Mesothelial cell of epicardium (in vitro differentiated cells): ENCODE measurements at regions not wholly inside any gene's neighbourhood (a gene's known extent, or its start where the extent isn't known, plus 50 kb on each side); places are given as distances from the start of the nearest gene placed in this dataset.
A peak's percentile ranks its signal among the peaks of the same experiment; 100 is the strongest.
"Not testable (repeated sequence)": the region's sequence is repeated elsewhere in the genome, so short reads cannot be mapped to it uniquely, and the experiment has no call there.

Experiments
- DNase-seq, 2 experiments: peaks; one replicate each; pipeline ENCODE4 v3.0.0; 2021; ENCODE audit warnings: low spot score in 2 of 2; ENCODE audit not compliant: unreplicated experiment in 2 of 2
- H3K27ac Mint-ChIP-seq: 2 replicates; pipeline ENCODE4 v1.8.0; 2021; ENCODE audit warnings: mixed read lengths
- H3K27me3 Mint-ChIP-seq: 2 replicates; pipeline ENCODE4 v1.8.0; 2021; ENCODE audit warnings: low read depth, mixed read lengths
- H3K36me3 Mint-ChIP-seq: 2 replicates; pipeline ENCODE4 v1.8.0; 2021; ENCODE audit warnings: mixed read lengths
- H3K4me1 Mint-ChIP-seq: 2 replicates; pipeline ENCODE4 v1.8.0; 2021; ENCODE audit warnings: mixed read lengths
- H3K4me3 Mint-ChIP-seq: 2 replicates; pipeline ENCODE4 v1.8.0; 2021; ENCODE audit warnings: mild to moderate bottlenecking, moderate library complexity, mixed read lengths
- H3K9me3 Mint-ChIP-seq: 2 replicates; pipeline ENCODE4 v1.8.0; 2021; ENCODE audit warnings: mixed read lengths
- TF ChIP-seq, protein P1 (sequence below): fragments of 200-600 bp; sonication (generic); IDR thresholded peaks from one replicate; pipeline ENCODE4 v1.5.0; 2021; ENCODE audit warnings: antibody characterized with exemption; ENCODE audit not compliant: unreplicated experiment

DNA sequence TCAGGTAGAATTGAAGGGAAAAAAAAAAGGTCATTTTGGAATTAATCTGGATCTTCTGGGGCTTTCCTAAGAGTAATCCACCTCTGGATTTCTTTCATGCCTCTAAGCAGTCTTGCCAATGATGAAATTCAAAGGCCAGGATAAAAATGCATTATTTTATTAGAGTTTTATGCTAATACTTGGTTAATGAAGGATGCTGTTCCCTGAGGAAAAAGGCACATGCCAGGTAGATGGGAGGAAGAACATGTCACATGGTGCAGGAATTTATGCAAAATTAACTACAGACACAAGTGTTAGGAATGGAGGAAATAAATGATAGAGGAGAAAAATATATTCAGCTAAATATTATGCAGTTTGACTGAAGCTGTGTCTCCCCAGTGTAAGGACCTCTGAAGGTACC, 792.0 kb downstream of the ETS1 start:
- H3K9me3 Mint-ChIP-seq, result peaks cover 14% of the 10 kb centered on the region

DNA sequence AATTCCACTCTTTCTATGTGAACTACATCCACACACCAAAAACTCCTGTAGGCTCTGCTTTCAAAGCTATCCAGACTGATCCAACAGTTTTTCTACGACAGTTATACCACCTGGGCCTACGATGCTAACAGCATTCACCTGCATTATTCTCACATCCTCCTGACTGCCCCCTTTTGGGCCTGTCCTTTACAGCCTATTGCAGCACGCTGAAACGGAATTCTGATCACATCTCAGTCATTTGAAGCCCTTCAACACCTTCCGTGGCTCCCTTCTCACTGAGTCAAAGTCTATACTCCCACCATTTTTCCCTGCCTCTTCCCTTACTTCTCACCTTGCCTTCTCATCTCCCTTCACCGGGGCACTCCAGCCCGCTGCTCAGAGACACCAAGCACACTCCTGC, 791.3 kb upstream of the KIRREL3 start:
- Mint-ChIP-seq H3K36me3 (no peaks in the 10 kb centered on the region), H3K27ac (no peak overlapping the region), H3K27me3 (no peaks in the 10 kb centered on the region), H3K9me3 (no peaks in the 10 kb centered on the region), H3K4me3 (no peak overlapping the region), H3K4me1 (peaks cover 6% of the 10 kb centered on the region)
- no peak for DNase-seq
- TF ChIP-seq, protein P1, sequence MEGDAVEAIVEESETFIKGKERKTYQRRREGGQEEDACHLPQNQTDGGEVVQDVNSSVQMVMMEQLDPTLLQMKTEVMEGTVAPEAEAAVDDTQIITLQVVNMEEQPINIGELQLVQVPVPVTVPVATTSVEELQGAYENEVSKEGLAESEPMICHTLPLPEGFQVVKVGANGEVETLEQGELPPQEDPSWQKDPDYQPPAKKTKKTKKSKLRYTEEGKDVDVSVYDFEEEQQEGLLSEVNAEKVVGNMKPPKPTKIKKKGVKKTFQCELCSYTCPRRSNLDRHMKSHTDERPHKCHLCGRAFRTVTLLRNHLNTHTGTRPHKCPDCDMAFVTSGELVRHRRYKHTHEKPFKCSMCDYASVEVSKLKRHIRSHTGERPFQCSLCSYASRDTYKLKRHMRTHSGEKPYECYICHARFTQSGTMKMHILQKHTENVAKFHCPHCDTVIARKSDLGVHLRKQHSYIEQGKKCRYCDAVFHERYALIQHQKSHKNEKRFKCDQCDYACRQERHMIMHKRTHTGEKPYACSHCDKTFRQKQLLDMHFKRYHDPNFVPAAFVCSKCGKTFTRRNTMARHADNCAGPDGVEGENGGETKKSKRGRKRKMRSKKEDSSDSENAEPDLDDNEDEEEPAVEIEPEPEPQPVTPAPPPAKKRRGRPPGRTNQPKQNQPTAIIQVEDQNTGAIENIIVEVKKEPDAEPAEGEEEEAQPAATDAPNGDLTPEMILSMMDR, result no peak

More for the DNA sequence above, 792.0 kb downstream of the ETS1 start:
- no peak overlapping the region for H3K27ac Mint-ChIP-seq
- no peaks in the 10 kb centered on the region for H3K36me3 Mint-ChIP-seq
- peaks cover 1% of the 10 kb centered on the region for H3K4me1 Mint-ChIP-seq
- no peaks in the 10 kb centered on the region for H3K27me3 Mint-ChIP-seq
- DNase-seq, result no peak
- no peak overlapping the region for H3K4me3 Mint-ChIP-seq
- TF ChIP-seq, protein P1, result no peak

DNA sequence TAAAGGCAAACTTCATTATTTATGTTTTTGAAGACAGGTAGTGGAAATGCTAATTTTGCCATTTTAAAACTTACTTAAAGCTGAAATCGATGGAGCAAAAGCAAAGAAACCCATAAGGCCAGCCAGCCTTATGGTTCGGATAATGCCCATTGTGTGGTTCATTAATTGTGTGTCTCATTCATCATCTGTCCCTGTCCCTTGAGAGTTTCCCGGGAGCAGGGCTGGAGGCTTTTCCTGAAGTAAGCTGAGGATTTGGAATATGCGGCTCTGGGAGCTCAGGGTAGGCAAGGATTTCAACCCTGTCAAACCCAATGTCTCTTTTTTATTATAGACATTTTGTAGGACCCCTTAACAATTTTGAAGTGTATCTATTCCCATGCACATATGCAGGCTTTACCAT, 790.0 kb upstream of the KIRREL3 start:
- Mint-ChIP-seq H3K9me3 (no peaks in the 10 kb centered on the region), H3K36me3 (no peaks in the 10 kb centered on the region), H3K27me3 (no peaks in the 10 kb centered on the region), H3K27ac (no peak overlapping the region), H3K4me3 (no peak overlapping the region), H3K4me1 (peaks cover 6% of the 10 kb centered on the region)
- DNase-seq, result no peak
- TF ChIP-seq, protein P1, result no peak

DNA sequence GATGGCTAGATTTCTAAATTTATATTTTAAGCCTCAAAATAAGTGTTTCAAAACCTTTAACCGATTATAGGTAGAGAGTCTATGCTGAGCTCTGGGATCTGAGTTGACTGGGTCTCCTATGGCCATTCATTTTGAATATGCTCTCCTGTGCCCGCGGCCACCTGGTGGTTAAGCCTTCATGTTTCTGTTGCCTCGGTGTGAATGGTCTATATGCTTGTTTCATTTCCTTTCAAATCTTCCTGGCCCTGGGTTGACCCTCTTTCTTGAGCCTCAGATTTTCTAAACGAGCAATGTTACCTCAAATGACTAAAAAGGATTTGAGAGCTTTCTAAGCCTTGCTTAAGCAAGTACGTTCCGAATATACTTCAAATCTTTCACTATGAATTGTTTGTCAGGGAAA, 789.4 kb upstream of the KIRREL3 start:
- TF ChIP-seq, protein P1, result peak; percentile 54
- Mint-ChIP-seq H3K9me3 (no peaks in the 10 kb centered on the region), H3K27me3 (no peaks in the 10 kb centered on the region), H3K4me1 (peaks cover 6% of the 10 kb centered on the region), H3K27ac (peak overlapping the region; percentile 8), H3K4me3 (no peak overlapping the region), H3K36me3 (no peaks in the 10 kb centered on the region)
- no peak for DNase-seq

DNA sequence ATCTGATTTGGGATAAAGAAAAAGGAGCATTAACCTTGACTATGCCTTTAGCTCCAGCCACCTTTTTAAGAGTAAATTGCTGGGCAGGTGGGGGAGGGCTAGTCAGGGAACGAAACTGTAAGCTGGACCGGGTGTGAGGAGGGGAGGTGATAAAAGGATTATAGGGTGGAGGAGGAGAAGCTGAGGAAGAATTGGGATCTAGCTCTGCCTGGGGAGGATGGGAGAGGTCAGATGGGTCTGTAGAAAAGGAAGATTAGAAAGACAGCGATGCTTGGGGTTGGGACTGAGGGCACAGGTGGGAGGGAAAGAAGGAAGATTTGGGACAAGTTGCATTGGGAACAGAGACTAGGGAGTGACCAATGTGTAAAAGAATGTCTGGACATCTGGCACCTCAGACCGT, 772.4 kb upstream of the KIRREL3 start:
- not testable (repeated sequence) for H3K9me3 Mint-ChIP-seq, H3K27me3 Mint-ChIP-seq, H3K27ac Mint-ChIP-seq, DNase-seq, H3K36me3 Mint-ChIP-seq, H3K4me1 Mint-ChIP-seq, H3K4me3 Mint-ChIP-seq

DNA sequence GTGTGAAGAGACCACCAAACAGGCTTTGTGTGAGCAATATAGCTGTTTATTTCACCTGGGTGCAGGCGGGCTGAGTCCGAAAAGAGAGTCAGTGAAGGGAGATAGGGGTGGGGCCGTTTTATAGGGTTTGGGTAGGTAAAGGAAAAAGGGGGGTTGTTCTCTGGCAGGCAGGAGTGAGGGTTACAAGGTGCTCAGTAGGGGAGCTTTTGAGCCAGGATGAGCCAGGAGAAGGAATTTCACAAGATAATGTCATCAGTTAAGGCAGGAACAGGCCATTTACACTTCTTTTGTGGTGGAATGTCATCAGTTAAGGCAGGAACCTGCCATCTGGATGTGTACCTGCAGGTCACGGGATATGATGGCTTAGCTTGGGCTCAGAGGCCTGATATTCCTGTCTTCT, 768.4 kb upstream of the KIRREL3 start:
- not testable (repeated sequence) for H3K27me3 Mint-ChIP-seq, H3K4me3 Mint-ChIP-seq, H3K27ac Mint-ChIP-seq, H3K4me1 Mint-ChIP-seq, DNase-seq, H3K9me3 Mint-ChIP-seq, H3K36me3 Mint-ChIP-seq

DNA sequence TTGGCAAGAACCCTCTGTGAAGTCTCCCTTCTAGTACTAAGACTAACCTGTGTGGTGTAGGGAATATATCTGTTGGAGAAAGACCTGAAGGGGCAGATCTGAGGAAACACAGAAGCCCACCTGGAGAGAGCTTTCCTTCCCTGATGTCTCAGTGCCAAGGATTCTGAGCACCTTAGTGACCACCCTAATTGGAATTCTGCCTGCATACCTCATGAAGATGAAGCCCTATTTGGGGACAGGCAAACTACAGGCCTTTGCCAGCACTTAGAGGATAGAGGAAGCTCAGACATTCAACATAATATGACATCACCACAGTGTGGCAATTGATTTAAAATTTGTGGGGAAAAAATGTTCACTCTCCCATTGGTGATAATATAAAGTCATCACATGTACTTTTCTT, 766.2 kb upstream of the KIRREL3 start:
- TF ChIP-seq, protein P1, result no peak
- no peak for DNase-seq
- Mint-ChIP-seq H3K4me3 (no peak overlapping the region), H3K9me3 (peaks cover 9% of the 10 kb centered on the region), H3K27ac (no peak overlapping the region), H3K4me1 (no peaks in the 10 kb centered on the region), H3K27me3 (no peaks in the 10 kb centered on the region), H3K36me3 (no peaks in the 10 kb centered on the region)
